H1 (cell line): ENCODE measurements at regions not wholly inside any gene's neighbourhood (a gene's known extent, or its start where the extent isn't known, plus 50 kb on each side); places are given as distances from the start of the nearest gene placed in this dataset.

Experiments used
- CTCF ChIA-PET: fragments of 300-600 bp; sonication (Branson Sonifier 250); formaldehyde crosslinking; loops from one replicate; lab custom pipeline; 2021; ENCODE audit not compliant: partially characterized antibody; lab: Charles Lee
- POLR2A ChIA-PET: fragments of 300-600 bp; sonication (Branson Sonifier 250); formaldehyde crosslinking; loops from one replicate; lab custom pipeline; 2021; ENCODE audit warnings: inconsistent platforms; ENCODE audit not compliant: partially characterized antibody; lab: Charles Lee
- DNase-seq, 2 experiments: peaks; one replicate each; pipeline versions ENCODE4 v3.0.0 to v3.0.0-alpha.2; 2010 to 2022; ENCODE audit warnings: low spot score in 2 of 2, low read depth in 1 of 2, mixed read lengths in 1 of 2
- FAIRE-seq: peaks from 2 replicates; lab custom pipeline; 2011; peaks lifted over from hg19 to GRCh38; lab: Jason Lieb, UNC
- H2AFZ ChIP-seq: 2 replicates; pipeline ENCODE4 v1.8.1; 2012; ENCODE audit warnings: low read length, inconsistent platforms
- H2AK5ac ChIP-seq: 2 replicates; pipeline ENCODE4 v1.6.1; 2013; ENCODE audit warnings: low read depth, low read length
- H2BK120ac ChIP-seq: replicated peaks from 2 replicates; pipeline ENCODE3; 2013; ENCODE audit warnings: low read depth, low read length, inconsistent platforms
- H2BK12ac ChIP-seq: 2 replicates; pipeline ENCODE4 v1.6.1; 2013; ENCODE audit warnings: low read depth, low read length
- H2BK15ac ChIP-seq: 2 replicates; pipeline ENCODE4 v1.6.1; 2013; ENCODE audit warnings: low read length
- H2BK20ac ChIP-seq: 2 replicates; pipeline ENCODE4 v1.6.1; 2013; ENCODE audit warnings: low read length
- H2BK5ac ChIP-seq: 2 replicates; pipeline ENCODE4 v1.6.1; 2013; ENCODE audit warnings: low read depth, low read length
- H3K14ac ChIP-seq: 2 replicates; pipeline ENCODE4 v1.6.1; 2013; ENCODE audit warnings: inconsistent platforms; ENCODE audit not compliant: insufficient read length
- H3K18ac ChIP-seq: 2 replicates; pipeline ENCODE4 v1.6.1; 2013; ENCODE audit warnings: low read length; ENCODE audit errors: extremely low read depth
- H3K23ac ChIP-seq: 2 replicates; pipeline ENCODE4 v1.6.1; 2013; ENCODE audit warnings: inconsistent platforms; ENCODE audit not compliant: insufficient read length
- H3K23me2 ChIP-seq: 2 replicates; pipeline ENCODE4 v1.6.1; 2013; ENCODE audit warnings: low read depth, low read length
- H3K27ac ChIP-seq: 2 replicates; pipeline ENCODE4 v1.6.1; 2011; ENCODE audit warnings: low read depth, low read length, inconsistent platforms
- H3K27me3 ChIP-seq, 4 experiments: replicated peaks in 1 of 4; 1 replicate in 1 of 4; 2 replicates in 3 of 4; pipeline versions ENCODE4 v1.6.1 to v1.8.1; 2011 to 2013; ENCODE audit warnings: low read length in 3 of 4, mild to moderate bottlenecking in 3 of 4, inconsistent platforms in 2 of 4, mixed read lengths in 2 of 4, moderate library complexity in 1 of 4; ENCODE audit not compliant: control insufficient read depth in 3 of 4, insufficient read depth in 3 of 4; ENCODE audit errors: extremely low read depth in 1 of 4
- H3K36me3 ChIP-seq, 4 experiments: 2 replicates each; pipeline versions ENCODE4 v1.6.1 to v1.8.1; 2011 to 2013; ENCODE audit warnings: mild to moderate bottlenecking in 4 of 4, low read length in 3 of 4, moderate library complexity in 2 of 4, control low read depth in 1 of 4, inconsistent platforms in 1 of 4; ENCODE audit not compliant: insufficient read depth in 4 of 4, control insufficient read depth in 2 of 4
- H3K4ac ChIP-seq: replicated peaks from 2 replicates; pipeline ENCODE3; 2013; ENCODE audit warnings: low read length, low read depth, mixed read lengths, inconsistent platforms; ENCODE audit not compliant: insufficient read length
- H3K4me1 ChIP-seq, 4 experiments: replicated peaks in 1 of 4; 1 replicate in 1 of 4; 2 replicates in 3 of 4; pipeline versions ENCODE4 v1.6.1 to v1.8.1; 2011 to 2013; ENCODE audit warnings: low read length in 3 of 4, inconsistent platforms in 2 of 4, mixed read lengths in 1 of 4; ENCODE audit not compliant: insufficient read depth in 4 of 4, control insufficient read depth in 3 of 4
- H3K4me2 ChIP-seq, 2 experiments: 2 replicates each; pipeline versions ENCODE4 v1.6.1 to v1.8.1; 2011 to 2013; ENCODE audit warnings: low read depth in 2 of 2, low read length in 2 of 2, control low read depth in 1 of 2, inconsistent platforms in 1 of 2, mild to moderate bottlenecking in 1 of 2; ENCODE audit not compliant: insufficient read depth in 1 of 2
- H3K4me3 ChIP-seq, 4 experiments: fragments of 200-600, 300-600 bp in 1 of 4; sonication (generic), shearing (Covaris generic), sonication (Bioruptor Twin) in 1 of 4; 2 replicates each; pipeline versions ENCODE4 v1.5.1 to v1.8.1; 2011 to 2016; ENCODE audit warnings: low read length in 4 of 4, low read depth in 3 of 4, control low read depth in 2 of 4, inconsistent platforms in 2 of 4, mild to moderate bottlenecking in 2 of 4, mixed read lengths in 1 of 4, moderate library complexity in 1 of 4; ENCODE audit not compliant: insufficient read depth in 2 of 4; ENCODE audit errors: extremely low read depth in 1 of 4
- H3K56ac ChIP-seq: replicated peaks from 2 replicates; pipeline ENCODE3; 2013; ENCODE audit warnings: low read depth, mild to moderate bottlenecking, mixed read lengths, low read length, inconsistent platforms; ENCODE audit not compliant: insufficient read length
- H3K79me1 ChIP-seq: 2 replicates; pipeline ENCODE4 v1.6.1; 2013; ENCODE audit warnings: low read depth, low read length, control low read depth
- H3K79me2 ChIP-seq, 2 experiments: 2 replicates each; pipeline versions ENCODE4 v1.6.1 to v1.8.1; 2012 to 2013; ENCODE audit warnings: low read length in 2 of 2, mild to moderate bottlenecking in 2 of 2, inconsistent platforms in 1 of 2; ENCODE audit not compliant: insufficient read depth in 2 of 2, control insufficient read depth in 1 of 2
- H3K9ac ChIP-seq, 4 experiments: replicated peaks in 1 of 4; 1 replicate in 1 of 4; 2 replicates in 3 of 4; pipeline versions ENCODE4 v1.6.1 to v1.8.1; 2011 to 2013; ENCODE audit warnings: low read depth in 3 of 4, low read length in 3 of 4, control low read depth in 2 of 4, mild to moderate bottlenecking in 2 of 4, moderate library complexity in 2 of 4, inconsistent platforms in 1 of 4; ENCODE audit errors: extremely low read depth in 1 of 4
- H3K9me3 ChIP-seq, 2 experiments: 2 replicates each; pipeline versions ENCODE4 v1.6.1 to v1.8.1; 2012 to 2013; ENCODE audit warnings: mild to moderate bottlenecking in 2 of 2, moderate library complexity in 2 of 2, control low read depth in 1 of 2, inconsistent platforms in 1 of 2, low read depth in 1 of 2, low read length in 1 of 2, mixed read lengths in 1 of 2; ENCODE audit not compliant: insufficient read depth in 2 of 2
- H4K20me1 ChIP-seq, 2 experiments: replicated peaks in 1 of 2; 2 replicates each; pipeline versions ENCODE3 to v1.8.1; 2011 to 2013; ENCODE audit warnings: inconsistent platforms in 2 of 2, low read length in 2 of 2, mild to moderate bottlenecking in 1 of 2; ENCODE audit not compliant: insufficient read depth in 2 of 2, control insufficient read depth in 1 of 2
- H4K5ac ChIP-seq: 2 replicates; pipeline ENCODE4 v1.6.1; 2013; ENCODE audit warnings: low read length, low read depth, mixed read lengths, inconsistent platforms; ENCODE audit not compliant: insufficient read length
- H4K8ac ChIP-seq: 2 replicates; pipeline ENCODE4 v1.8.0; 2013; ENCODE audit warnings: mild to moderate bottlenecking, moderate library complexity, low read length, inconsistent platforms; ENCODE audit not compliant: insufficient read depth; ENCODE audit errors: extremely low read depth
- H4K91ac ChIP-seq: replicated peaks from 2 replicates; pipeline ENCODE3; 2013; ENCODE audit warnings: low read length, mixed read lengths, inconsistent platforms; ENCODE audit not compliant: insufficient read length
- BCL11A ChIP-seq, 2 experiments: IDR thresholded peaks; one replicate each; pipeline ENCODE4 v1.6.1; 2011; ENCODE audit warnings: low read depth in 2 of 2, low read length in 2 of 2, mild to moderate bottlenecking in 2 of 2
- FOSL1 ChIP-seq: IDR thresholded peaks from 2 replicates; pipeline ENCODE4 v1.6.1; 2011; ENCODE audit warnings: mild to moderate bottlenecking, low read depth, low read length, moderate library complexity; ENCODE audit not compliant: insufficient read depth
- HDAC2 ChIP-seq, 2 experiments: fragments of 300-600 bp in 1 of 2; sonication (generic) in 1 of 2; IDR thresholded peaks; 2 replicates each; pipeline ENCODE4 v1.6.1; 2011 to 2012; ENCODE audit warnings: low read depth in 2 of 2, low read length in 2 of 2, mild to moderate bottlenecking in 2 of 2, moderate library complexity in 2 of 2, borderline replicate concordance in 1 of 2, inconsistent platforms in 1 of 2
- PHF8 ChIP-seq: fragments of 200-600 bp; sonication (generic); conservative IDR thresholded peaks from 2 replicates; pipeline ENCODE4 v1.7.1; 2012; ENCODE audit warnings: low read depth, mild to moderate bottlenecking, inconsistent platforms, low read length, moderate library complexity
- WGBS, 2 experiments: shearing (Covaris generic) in 1 of 2; methylation state at CpG; one replicate each; pipeline versions ENCODE4 v1.1.6 to v1.1.7; 2013 to 2015; ENCODE audit warnings: low lambda C conversion rate in 2 of 2, mixed read lengths in 2 of 2, inconsistent platforms in 1 of 2, low coverage in 1 of 2, missing lambda C conversion rate in 1 of 2; ENCODE audit not compliant: insufficient replicate concordance in 2 of 2, insufficient coverage in 1 of 2, insufficient read length in 1 of 2; ENCODE audit errors: extremely low coverage in 1 of 2, missing lambda C conversion rate in 1 of 2; 5-methylcytosine and 5-hydroxymethylcytosine counted together

DNA sequence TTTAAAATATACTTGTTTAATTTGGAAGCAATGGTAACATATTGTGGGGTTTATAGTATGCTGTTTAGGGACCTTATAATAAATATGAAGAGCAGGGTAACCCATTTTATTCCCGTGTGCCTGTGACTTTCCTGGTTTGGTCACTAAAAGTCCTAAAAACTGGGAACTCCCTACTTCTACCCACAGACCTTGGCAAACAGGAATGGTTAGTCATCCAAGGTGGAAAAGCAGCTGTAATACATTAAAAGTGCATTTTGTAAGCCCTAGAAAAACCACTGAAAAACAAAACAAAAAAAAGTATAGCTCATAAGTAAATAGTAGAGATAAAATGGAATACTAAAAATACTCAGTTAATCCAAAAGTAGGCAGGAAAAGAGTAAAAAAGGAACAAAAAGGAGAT lies 538.9 kb downstream of the LMO4 start:
- no peak overlapping the region for H2BK5ac ChIP-seq
- H3K18ac ChIP-seq: no peak overlapping the region
- no peak overlapping the region for H2BK20ac ChIP-seq
- H3K27ac ChIP-seq: no peak overlapping the region
- H3K79me2 ChIP-seq: no peaks in the 10 kb centered on the region
- H2AFZ ChIP-seq: no peak overlapping the region
- H2BK15ac ChIP-seq: no peak overlapping the region
- H3K4ac ChIP-seq: no peak overlapping the region
- no peaks in the 10 kb centered on the region for H3K36me3 ChIP-seq
- H4K8ac ChIP-seq: no peak overlapping the region
- H3K9me3 ChIP-seq: no peaks in the 10 kb centered on the region; a peak in 1 of 4 replicates
- H3K56ac ChIP-seq: no peak overlapping the region
- no peak overlapping the region for H4K91ac ChIP-seq
- POLR2A ChIA-PET: no interaction called here
- H4K20me1 ChIP-seq: no peaks in the 10 kb centered on the region
- no peak overlapping the region for H3K14ac ChIP-seq
- peaks cover 0 to 3% (median 0%) of the 10 kb centered on the region in 4 experiments; a peak in 2 of 7 replicates for H3K4me1 ChIP-seq
- H3K9ac ChIP-seq: no peak overlapping the region
- H3K79me1 ChIP-seq: no peaks in the 10 kb centered on the region
- CTCF ChIA-PET: no interaction called here
- no peak overlapping the region for H2AK5ac ChIP-seq
- no peak overlapping the region for H4K5ac ChIP-seq
- FAIRE-seq: no peak
- H3K23me2 ChIP-seq: no peaks in the 10 kb centered on the region
- no peak overlapping the region for H2BK120ac ChIP-seq
- H3K4me3 ChIP-seq: no peak overlapping the region
- no peaks in the 10 kb centered on the region for H3K27me3 ChIP-seq
- no peak overlapping the region for H2BK12ac ChIP-seq
- H3K23ac ChIP-seq: no peak overlapping the region
- WGBS, 2 experiments: 85% methylated on average over 1 of the region's 1 CpG; no CpG with 5 or more reads in 1 of the 2 experiments
- DNase-seq: no peak
- H3K4me2 ChIP-seq: no peak overlapping the region
- TF ChIP-seq BCL11A (IDR thresholded peaks at IDR 0.05; ENCODE audit: low read depth in 2 of 2, low read length in 2 of 2) (no peak), HDAC2 (IDR thresholded peaks at IDR 0.05; ENCODE audit: borderline replicate concordance in 1 of 2, low read depth in 2 of 2, low read length in 2 of 2) (no peak), PHF8 (no peak), FOSL1 (no peak)
